OCI-LY1 (cell line): ENCODE measurements at regions not wholly inside any gene's neighbourhood (a gene's known extent, or its start where the extent isn't known, plus 50 kb on each side); places are given as distances from the start of the nearest gene placed in this dataset.

Source experiments
- CTCF ChIP-seq: fragments of 200-600 bp; sonication (generic), shearing (Covaris generic); IDR thresholded peaks from 2 replicates; pipeline ENCODE4 v1.5.1; 2017; ENCODE audit warnings: mild to moderate bottlenecking, antibody characterized with exemption, low read length, moderate library complexity, mixed read lengths
- EZH2 ChIP-seq: fragments of 200-600 bp; sonication (generic), shearing (Covaris generic); IDR thresholded peaks from 2 replicates; pipeline ENCODE4 v1.8.0; 2017; ENCODE audit warnings: borderline replicate concordance, mixed run types, mild to moderate bottlenecking, antibody characterized with exemption, low read length, moderate library complexity, mixed read lengths

- TF ChIP-seq CTCF (no peak), EZH2 (no peak)
Measured at GRCh38 chr14:101050901-101051490, 147.5 kb upstream of the RTL1 start.
